HEK293 (cell line): ENCODE measurements at regions not wholly inside any gene's neighbourhood (a gene's known extent, or its start where the extent isn't known, plus 50 kb on each side); places are given as distances from the start of the nearest gene placed in this dataset.

ENCODE experiments used
- CTCF ChIP-seq: fragments of 450-650 bp; formaldehyde crosslinking; IDR thresholded peaks from 2 replicates; pipeline ENCODE4 v1.5.1; 2016; ENCODE audit warnings: missing biosample characterization, missing genetic modification characterization
- KLF16 ChIP-seq: fragments of 450-650 bp; formaldehyde crosslinking; IDR thresholded peaks from 2 replicates; pipeline ENCODE4 v1.5.1; 2017; ENCODE audit warnings: missing biosample characterization, missing genetic modification characterization
- KLF17 ChIP-seq: fragments of 450-650 bp; formaldehyde crosslinking; IDR thresholded peaks from 2 replicates; pipeline ENCODE4 v1.5.1; 2016; ENCODE audit warnings: missing biosample characterization, missing genetic modification characterization
- REPIN1 ChIP-seq: fragments of 450-650 bp; formaldehyde crosslinking; IDR thresholded peaks from 2 replicates; pipeline ENCODE4 v1.5.1; 2017; ENCODE audit warnings: missing biosample characterization, missing genetic modification characterization, low read depth
- REST ChIP-seq: fragments of 450-650 bp; formaldehyde crosslinking; IDR thresholded peaks from 2 replicates; pipeline ENCODE4 v1.5.1; 2016; ENCODE audit warnings: missing biosample characterization, missing genetic modification characterization
- YY1 ChIP-seq: fragments of 450-650 bp; formaldehyde crosslinking; IDR thresholded peaks from 2 replicates; pipeline ENCODE4 v1.5.1; 2018; ENCODE audit warnings: missing biosample characterization, missing genetic modification characterization
- ZNF146 ChIP-seq: fragments of 450-650 bp; formaldehyde crosslinking; IDR thresholded peaks from 2 replicates; pipeline ENCODE4 v1.5.1; 2016; ENCODE audit warnings: missing biosample characterization, missing genetic modification characterization
- ZNF239 ChIP-seq: fragments of 450-650 bp; formaldehyde crosslinking; IDR thresholded peaks from 2 replicates; pipeline ENCODE4 v1.5.1; 2016; ENCODE audit warnings: missing biosample characterization, missing genetic modification characterization
- ZNF391 ChIP-seq: fragments of 450-650 bp; formaldehyde crosslinking; IDR thresholded peaks from 2 replicates; pipeline ENCODE4 v1.5.1; 2016; ENCODE audit warnings: low read depth, missing biosample characterization, missing genetic modification characterization, borderline replicate concordance
- ZNF544 ChIP-seq: fragments of 450-650 bp; formaldehyde crosslinking; IDR thresholded peaks from 2 replicates; pipeline ENCODE4 v1.5.0; 2017; ENCODE audit warnings: missing biosample characterization, missing genetic modification characterization
- ZNF624 ChIP-seq: fragments of 450-650 bp; formaldehyde crosslinking; IDR thresholded peaks from 2 replicates; pipeline ENCODE4 v1.5.1; 2017; ENCODE audit warnings: missing biosample characterization, missing genetic modification characterization
- ZNF639 ChIP-seq: fragments of 450-650 bp; formaldehyde crosslinking; IDR thresholded peaks from 2 replicates; pipeline ENCODE4 v1.5.1; 2016; ENCODE audit warnings: missing biosample characterization, missing genetic modification characterization
- ZNF843 ChIP-seq: fragments of 450-650 bp; formaldehyde crosslinking; IDR thresholded peaks from 2 replicates; pipeline ENCODE4 v1.5.1; 2016; ENCODE audit warnings: missing biosample characterization, missing genetic modification characterization
- ZSCAN18 ChIP-seq: fragments of 450-650 bp; formaldehyde crosslinking; IDR thresholded peaks from 2 replicates; pipeline ENCODE4 v1.5.1; 2016; ENCODE audit warnings: missing biosample characterization, missing genetic modification characterization

GRCh38 chr3:69527498-69527897 is 141.6 kb upstream of the FRMD4B start:
- TF ChIP-seq CTCF (tag by site-specific recombination): no peak
- TF ChIP-seq ZNF146: no peak
- no peak for TF ChIP-seq REPIN1 (tag by site-specific recombination)
- no peak for TF ChIP-seq KLF16 (tag by site-specific recombination)
- TF ChIP-seq ZNF544 (tag by site-specific recombination): no peak
- TF ChIP-seq ZNF639 (tag by site-specific recombination): no peak
- TF ChIP-seq KLF17 (tag by site-specific recombination): no peak
- no peak for TF ChIP-seq ZNF843
- no peak for TF ChIP-seq ZNF391
- no peak for TF ChIP-seq ZNF239 (tag by site-specific recombination)
- TF ChIP-seq ZSCAN18: no peak
- no peak for TF ChIP-seq YY1 (tag by site-specific recombination)
- no peak for TF ChIP-seq ZNF624 (tag by site-specific recombination)
- no peak for TF ChIP-seq REST
